ENCODE measurements at regions not wholly inside any gene's neighbourhood (a gene's known extent, or its start where the extent isn't known, plus 50 kb on each side); places are given as distances from the start of the nearest gene placed in this dataset.

- no peaks in the 10 kb centered on the region for H3K4me1 ChIP-seq
- no peak overlapping the region for H3K9ac ChIP-seq (ENCODE audit: low read depth in 2 of 2, low read length in 2 of 2)
- intact Hi-C loops (cut with DNase I) = no loop called here
- no peaks in the 10 kb centered on the region for H3K27me3 ChIP-seq
- DNase-seq = no peak
- no peak for TF ChIP-seq CTCF (IDR thresholded peaks at IDR 0.05)
- H3K27ac ChIP-seq = no peak overlapping the region
- no peaks in the 10 kb centered on the region for H3K9me3 ChIP-seq
- no peaks in the 10 kb centered on the region for H3K36me3 ChIP-seq
- H3K4me3 ChIP-seq = no peak overlapping the region
Observed at GRCh38 chr9:2375114-2375513, 246.5 kb upstream of the VLDLR start.

- Histone ChIP-seq H3K9me3 (no peaks in the 10 kb centered on the region), H3K4me3 (no peak overlapping the region), H3K9ac (ENCODE audit: low read depth in 2 of 2, low read length in 2 of 2) (no peak overlapping the region), H3K36me3 (no peaks in the 10 kb centered on the region), H3K27ac (no peak overlapping the region), H3K4me1 (no peaks in the 10 kb centered on the region), H3K27me3 (no peaks in the 10 kb centered on the region)
- intact Hi-C loops (cut with DNase I) = no loop called here
- DNase-seq = no peak
- TF ChIP-seq CTCF (IDR thresholded peaks at IDR 0.05) = no peak
Observed at GRCh38 chr9:2377117-2377516, 244.5 kb upstream of the VLDLR start.

- Histone ChIP-seq H3K27ac (no peak overlapping the region), H3K4me1 (no peaks in the 10 kb centered on the region), H3K9me3 (no peaks in the 10 kb centered on the region), H3K9ac (ENCODE audit: low read depth in 2 of 2, low read length in 2 of 2) (no peak overlapping the region), H3K36me3 (no peaks in the 10 kb centered on the region), H3K27me3 (no peaks in the 10 kb centered on the region), H3K4me3 (no peak overlapping the region)
- no peak for TF ChIP-seq CTCF (IDR thresholded peaks at IDR 0.05)
- no peak for DNase-seq
- intact Hi-C loops (cut with DNase I) = no loop called here
Observed at GRCh38 chr9:2377834-2378233, 243.8 kb upstream of the VLDLR start.

- Histone ChIP-seq H3K36me3 (no peaks in the 10 kb centered on the region), H3K9ac (ENCODE audit: low read depth in 2 of 2, low read length in 2 of 2) (no peak overlapping the region), H3K9me3 (no peaks in the 10 kb centered on the region), H3K27ac (no peak overlapping the region), H3K4me1 (no peaks in the 10 kb centered on the region), H3K27me3 (no peaks in the 10 kb centered on the region), H3K4me3 (no peak overlapping the region)
- no peak for TF ChIP-seq CTCF (IDR thresholded peaks at IDR 0.05)
- intact Hi-C loops (cut with DNase I) = no loop called here
- DNase-seq = no peak
Observed at GRCh38 chr9:2378266-2378665, 243.3 kb upstream of the VLDLR start.

- Histone ChIP-seq H3K4me3 (no peak overlapping the region), H3K9me3 (no peaks in the 10 kb centered on the region), H3K27me3 (no peaks in the 10 kb centered on the region), H3K36me3 (no peaks in the 10 kb centered on the region), H3K9ac (ENCODE audit: low read depth in 2 of 2, low read length in 2 of 2) (no peak overlapping the region), H3K27ac (no peak overlapping the region), H3K4me1 (no peaks in the 10 kb centered on the region)
- no peak for DNase-seq
- intact Hi-C loops (cut with DNase I) = no loop called here
- TF ChIP-seq CTCF (IDR thresholded peaks at IDR 0.05) = no peak
Observed at GRCh38 chr9:2378816-2379215, 242.8 kb upstream of the VLDLR start.

- no peak overlapping the region for H3K27ac ChIP-seq
- no peak overlapping the region for H3K4me3 ChIP-seq
- no peaks in the 10 kb centered on the region for H3K9me3 ChIP-seq
- no peaks in the 10 kb centered on the region for H3K36me3 ChIP-seq
- H3K4me1 ChIP-seq = no peaks in the 10 kb centered on the region
- no peak for TF ChIP-seq CTCF (IDR thresholded peaks at IDR 0.05)
- intact Hi-C loops (cut with DNase I) = no loop called here
- DNase-seq = no peak
- H3K9ac ChIP-seq (ENCODE audit: low read depth in 2 of 2, low read length in 2 of 2) = no peak overlapping the region
- H3K27me3 ChIP-seq = no peaks in the 10 kb centered on the region
Observed at GRCh38 chr9:2384741-2385140, 236.8 kb upstream of the VLDLR start.

Data from colonic mucosa (tissue), 4 donors.